Lung (tissue), 11 donors: ENCODE measurements at regions not wholly inside any gene's neighbourhood (a gene's known extent, or its start where the extent isn't known, plus 50 kb on each side); places are given as distances from the start of the nearest gene placed in this dataset.

Source experiments
- ATAC-seq: fragments of 200-7000 bp; cut with Tn5 transposase; one replicate; pipeline ENCODE4 v1.9.1; 2020; ENCODE audit warnings: moderate number of reproducible peaks; ENCODE audit not compliant: insufficient read depth, low FRiP score
- DNase-seq, 3 donors: peaks; one replicate each; pipeline ENCODE4 v3.0.0-alpha.2; 2013 to 2017
- H3K27ac ChIP-seq, 2 donors: one replicate each; pipeline ENCODE4 v1.5.1; 2013; ENCODE audit warnings: mild to moderate bottlenecking in 2 of 2, moderate library complexity in 2 of 2, control low read depth in 1 of 2, inconsistent platforms in 1 of 2, low read depth in 1 of 2, low read length in 1 of 2
- H3K27me3 ChIP-seq, 3 donors: one replicate each; pipeline ENCODE4 v1.5.1; 2013; ENCODE audit warnings: low read length in 2 of 3; ENCODE audit not compliant: control insufficient read depth in 3 of 3, insufficient read depth in 3 of 3
- H3K36me3 ChIP-seq, 4 donors: one replicate each; pipeline ENCODE4 v1.5.1; 2013; ENCODE audit warnings: low read length in 4 of 4, mild to moderate bottlenecking in 1 of 4, moderate library complexity in 1 of 4; ENCODE audit not compliant: control insufficient read depth in 4 of 4, insufficient read depth in 4 of 4
- H3K4me1 ChIP-seq, 5 donors: one replicate each; pipeline ENCODE4 v1.5.1; 2013; ENCODE audit warnings: low read length in 5 of 5, mild to moderate bottlenecking in 2 of 5, moderate library complexity in 1 of 5; ENCODE audit not compliant: control insufficient read depth in 5 of 5, insufficient read depth in 5 of 5
- H3K4me3 ChIP-seq: one replicate; pipeline ENCODE4 v1.5.1; 2013; ENCODE audit warnings: mild to moderate bottlenecking, control low read depth, moderate library complexity
- H3K9ac ChIP-seq, 2 donors: one replicate each; pipeline ENCODE4 v1.5.1; 2013; ENCODE audit warnings: low read length in 2 of 2, control low read depth in 1 of 2; ENCODE audit not compliant: insufficient read depth in 1 of 2
- H3K9me3 ChIP-seq, 4 donors: one replicate each; pipeline ENCODE4 v1.5.1; 2013; ENCODE audit warnings: low read length in 3 of 4, mild to moderate bottlenecking in 1 of 4, moderate library complexity in 1 of 4; ENCODE audit not compliant: control insufficient read depth in 4 of 4, insufficient read depth in 3 of 4
- WGBS, 2 donors: extraction: QIAGEN DNeasy Blood & Tissue Kit; methylation state at CpG; one replicate each; pipeline ENCODE4 v1.1.7; 2013; 5-methylcytosine and 5-hydroxymethylcytosine counted together
- TF ChIP-seq, protein P1 (sequence below): IDR thresholded peaks from 2 replicates; pipeline ENCODE4 v1.5.1; 2012; ENCODE audit warnings: mild to moderate bottlenecking; ENCODE audit errors: control extremely low read depth, extremely low read depth
- donor health status: control.
- donor health status: control.
- donor health status: Bipolar disorder and iron deficiency.
- donor health status: healthy.
- donor health status: DM: yes; HTN: yes; CAD: no.

DNA sequence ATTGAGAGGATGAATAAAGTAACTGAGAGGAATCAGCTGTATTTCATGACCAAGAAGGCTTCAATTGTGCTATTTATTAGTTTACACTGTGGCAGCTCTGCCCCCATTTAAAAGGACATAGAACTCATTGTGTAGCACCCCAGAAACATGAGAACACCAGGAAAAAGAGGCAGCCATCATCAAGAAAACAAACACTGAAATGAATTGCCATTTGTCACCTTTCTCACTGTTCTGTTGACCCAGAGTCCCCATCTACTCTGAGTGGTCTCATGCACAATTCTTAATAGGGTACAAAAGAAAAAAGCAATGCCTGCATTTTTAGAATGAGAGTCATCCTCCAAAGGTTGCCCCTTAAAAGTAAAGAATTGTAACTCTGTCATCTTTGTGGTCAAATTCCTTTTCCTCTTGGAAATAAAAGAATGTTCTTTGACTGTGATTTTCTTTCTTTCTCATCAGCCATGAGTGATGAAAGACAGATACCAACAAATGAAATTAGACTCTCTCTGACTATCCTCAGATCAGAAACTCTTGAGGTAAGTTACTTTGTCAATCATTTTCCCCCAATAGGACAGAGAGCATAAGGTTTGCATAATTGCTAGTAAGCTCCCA, 1941.9 kb upstream of the PIK3C3 start:
- H3K9me3 ChIP-seq: no peaks in the 10 kb centered on the region
- H3K27me3 ChIP-seq: peaks cover 0 to 38% (median 0%) of the 10 kb centered on the region in 3 donors
- H3K4me3 ChIP-seq: no peak overlapping the region
- H3K4me1 ChIP-seq: peaks cover 0 to 12% (median 0%) of the 10 kb centered on the region in 5 donors
- no peak for DNase-seq
- TF ChIP-seq, protein P1, sequence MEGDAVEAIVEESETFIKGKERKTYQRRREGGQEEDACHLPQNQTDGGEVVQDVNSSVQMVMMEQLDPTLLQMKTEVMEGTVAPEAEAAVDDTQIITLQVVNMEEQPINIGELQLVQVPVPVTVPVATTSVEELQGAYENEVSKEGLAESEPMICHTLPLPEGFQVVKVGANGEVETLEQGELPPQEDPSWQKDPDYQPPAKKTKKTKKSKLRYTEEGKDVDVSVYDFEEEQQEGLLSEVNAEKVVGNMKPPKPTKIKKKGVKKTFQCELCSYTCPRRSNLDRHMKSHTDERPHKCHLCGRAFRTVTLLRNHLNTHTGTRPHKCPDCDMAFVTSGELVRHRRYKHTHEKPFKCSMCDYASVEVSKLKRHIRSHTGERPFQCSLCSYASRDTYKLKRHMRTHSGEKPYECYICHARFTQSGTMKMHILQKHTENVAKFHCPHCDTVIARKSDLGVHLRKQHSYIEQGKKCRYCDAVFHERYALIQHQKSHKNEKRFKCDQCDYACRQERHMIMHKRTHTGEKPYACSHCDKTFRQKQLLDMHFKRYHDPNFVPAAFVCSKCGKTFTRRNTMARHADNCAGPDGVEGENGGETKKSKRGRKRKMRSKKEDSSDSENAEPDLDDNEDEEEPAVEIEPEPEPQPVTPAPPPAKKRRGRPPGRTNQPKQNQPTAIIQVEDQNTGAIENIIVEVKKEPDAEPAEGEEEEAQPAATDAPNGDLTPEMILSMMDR: no peak
- H3K27ac ChIP-seq: no peak overlapping the region
- H3K36me3 ChIP-seq: no peaks in the 10 kb centered on the region
- no peak overlapping the region for H3K9ac ChIP-seq
- no peak for ATAC-seq

DNA sequence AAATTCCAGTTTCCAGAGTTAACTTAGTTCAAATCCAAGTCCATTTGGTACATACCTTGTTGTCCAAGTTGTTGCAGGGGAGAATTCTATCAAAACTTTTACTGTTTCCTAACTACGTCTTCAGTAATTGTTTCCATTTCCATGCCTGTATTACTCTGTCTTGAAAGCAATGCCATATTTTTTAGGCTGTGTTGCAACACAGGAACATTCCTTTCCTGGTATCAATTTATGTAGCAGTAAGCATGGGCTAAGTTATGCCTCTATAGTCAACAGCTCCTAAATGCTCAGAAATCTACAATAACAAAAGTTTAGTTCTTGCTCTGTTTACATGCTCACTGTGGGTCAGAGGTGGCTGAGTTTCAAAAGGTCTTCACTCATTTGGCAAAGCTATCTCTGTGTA, 1943.8 kb upstream of the PIK3C3 start:
- no peak overlapping the region for H3K9ac ChIP-seq
- no peak for ATAC-seq
- TF ChIP-seq, protein P1: no peak
- no peaks in the 10 kb centered on the region for H3K9me3 ChIP-seq
- H3K36me3 ChIP-seq: no peaks in the 10 kb centered on the region
- no peak for DNase-seq
- H3K4me3 ChIP-seq: no peak overlapping the region
- 88 to 93% methylated on average over 1 of the region's 1 CpG for WGBS, 2 donors
- H3K27ac ChIP-seq: no peak overlapping the region
- H3K4me1 ChIP-seq: no peaks in the 10 kb centered on the region
- peaks cover 0 to 30% (median 0%) of the 10 kb centered on the region in 3 donors for H3K27me3 ChIP-seq

DNA sequence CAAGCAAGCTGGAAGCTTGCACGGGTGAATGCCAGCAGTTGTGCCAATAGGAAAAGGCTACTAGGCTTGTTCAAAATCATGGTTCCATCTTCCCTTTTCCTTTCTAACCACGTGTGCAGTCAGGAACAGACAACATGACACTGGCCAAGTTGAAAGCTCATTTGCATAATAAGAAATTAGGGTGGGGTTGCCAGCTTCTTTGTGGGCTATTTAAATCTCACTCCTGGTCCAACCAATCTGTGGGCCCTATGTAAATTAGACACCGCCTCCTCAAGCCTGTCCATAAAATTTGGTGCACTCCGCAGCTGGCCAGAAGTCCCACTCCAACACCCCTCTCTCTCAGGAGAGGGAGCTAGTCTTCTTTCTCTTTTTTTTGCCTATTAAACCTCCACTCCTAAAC, 1948.4 kb upstream of the PIK3C3 start:
- DNase-seq (no peak), ATAC-seq (no peak)
- TF ChIP-seq, protein P1: no peak
- WGBS, 2 donors: 72 to 73% methylated on average over 4 of the region's 4 CpGs
- H3K9ac ChIP-seq: no peak overlapping the region
- H3K27me3 ChIP-seq: peaks cover 0 to 16% (median 0%) of the 10 kb centered on the region in 3 donors
- H3K27ac ChIP-seq: no peak overlapping the region
- peaks cover 0 to 3% (median 0%) of the 10 kb centered on the region in 5 donors for H3K4me1 ChIP-seq
- no peak overlapping the region for H3K4me3 ChIP-seq
- H3K9me3 ChIP-seq: no peaks in the 10 kb centered on the region
- H3K36me3 ChIP-seq: no peaks in the 10 kb centered on the region

DNA sequence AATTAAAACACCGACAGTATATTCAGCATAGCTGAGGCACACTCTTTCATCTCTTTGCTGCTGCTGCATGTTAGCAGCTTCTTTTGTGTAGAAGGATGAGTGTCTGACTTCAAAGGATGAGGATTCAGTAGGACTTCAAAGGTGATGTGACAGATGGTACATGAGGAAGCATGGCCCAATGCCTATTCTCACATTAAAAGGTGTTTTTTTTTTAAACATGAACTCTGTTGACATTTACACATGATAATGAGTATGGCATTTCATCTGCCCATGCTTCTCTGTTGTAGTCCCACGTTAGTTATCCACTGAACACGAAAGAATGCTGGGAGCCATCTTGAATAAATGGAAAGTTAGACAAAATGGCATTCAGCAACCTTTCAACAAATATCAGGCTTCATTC, 1950.8 kb upstream of the PIK3C3 start:
- TF ChIP-seq, protein P1: no peak
- no peak overlapping the region for H3K27ac ChIP-seq
- H3K4me3 ChIP-seq: no peak overlapping the region
- H3K4me1 ChIP-seq: peaks cover 0 to 3% (median 0%) of the 10 kb centered on the region in 5 donors
- 81 to 83% methylated on average over 3 of the region's 3 CpGs for WGBS, 2 donors
- no peak for DNase-seq
- H3K27me3 ChIP-seq: peaks cover 0 to 9% (median 0%) of the 10 kb centered on the region in 3 donors
- no peaks in the 10 kb centered on the region for H3K36me3 ChIP-seq
- H3K9ac ChIP-seq: no peak overlapping the region
- H3K9me3 ChIP-seq: no peaks in the 10 kb centered on the region
- ATAC-seq: no peak
